NCI-H2227 (cell line): ENCODE measurements at regions not wholly inside any gene's neighbourhood (a gene's known extent, or its start where the extent isn't known, plus 50 kb on each side); places are given as distances from the start of the nearest gene placed in this dataset.

ENCODE experiments used
- DNase-seq: peaks from one replicate; lab custom pipeline; 2025; ENCODE audit not compliant: unreplicated experiment; lab: John Stamatoyannopoulos, UW

GRCh38 chr4:11271263-11271662, 157.4 kb downstream of the HS3ST1 start:
- DNase-seq, result no peak

- no peak for DNase-seq
Measured at GRCh38 chr4:11268149-11268548, 160.5 kb downstream of the HS3ST1 start.

GRCh38 chr4:11264841-11265240, 163.9 kb downstream of the HS3ST1 start:
- DNase-seq, result no peak

GRCh38 chr4:11264346-11264745, 164.3 kb downstream of the HS3ST1 start:
- DNase-seq, result no peak

- no peak for DNase-seq
Measured at GRCh38 chr4:11263208-11263607, 165.5 kb downstream of the HS3ST1 start.

GRCh38 chr4:11261066-11261850, 167.4 kb downstream of the HS3ST1 start:
- DNase-seq, result no peak

- no peak for DNase-seq
Measured at GRCh38 chr4:11259837-11260236, 168.9 kb downstream of the HS3ST1 start.

GRCh38 chr4:11252149-11252548, 176.5 kb downstream of the HS3ST1 start:
- no peak for DNase-seq

GRCh38 chr4:11250510-11250909, 178.2 kb downstream of the HS3ST1 start:
- DNase-seq, result no peak

GRCh38 chr4:11232015-11232414, 196.7 kb downstream of the HS3ST1 start:
- no peak for DNase-seq

GRCh38 chr4:11230866-11231265, 197.8 kb downstream of the HS3ST1 start:
- DNase-seq, result no peak

GRCh38 chr4:11228530-11228929, 200.2 kb downstream of the HS3ST1 start:
- DNase-seq, result no peak

GRCh38 chr4:11223311-11223710, 205.4 kb downstream of the HS3ST1 start:
- peak; percentile 74 for DNase-seq

GRCh38 chr4:11218692-11219091, 210.0 kb downstream of the HS3ST1 start:
- DNase-seq, result peak; percentile 51

GRCh38 chr4:11216520-11216919, 212.2 kb downstream of the HS3ST1 start:
- no peak for DNase-seq

- no peak for DNase-seq
Measured at GRCh38 chr4:11214281-11214680, 214.4 kb downstream of the HS3ST1 start.

GRCh38 chr4:11209826-11210225, 218.9 kb downstream of the HS3ST1 start:
- DNase-seq, result no peak

GRCh38 chr4:11201256-11201655, 227.4 kb downstream of the HS3ST1 start:
- DNase-seq, result no peak

GRCh38 chr4:11198516-11199305, 230.0 kb downstream of the HS3ST1 start:
- DNase-seq, result no peak

GRCh38 chr4:11197631-11198341, 230.9 kb downstream of the HS3ST1 start:
- no peak for DNase-seq

- DNase-seq, result no peak
Measured at GRCh38 chr4:11196927-11197522, 231.7 kb downstream of the HS3ST1 start.
